HepG2 (cell line): ENCODE measurements at regions not wholly inside any gene's neighbourhood (a gene's known extent, or its start where the extent isn't known, plus 50 kb on each side); places are given as distances from the start of the nearest gene placed in this dataset.

ENCODE experiments used
- ATAC-seq: fragments of 200-7000 bp; cut with Tn5 transposase; 3 replicates; pipeline ENCODE4 v1.9.1; 2020; ENCODE audit warnings: mild to moderate bottlenecking, moderate library complexity
- BruUV-seq: library from RNA; stranded (reverse); fragments of 400-500 nt; replicated peaks from 2 replicates; lab custom pipeline; 2021; lab: Mats Ljungman, UMichigan
- CTCF ChIA-PET: fragments of 300-600 bp; formaldehyde crosslinking; extraction: SDS; loops from one replicate; lab custom pipeline; 2021; ENCODE audit warnings: low total read pairs, inconsistent platforms, low intra/inter-chr PET ratio; lab: Yijun Ruan, JAX
- POLR2A ChIA-PET: fragments of 350-600 bp; sonication (Branson Sonifier 250); formaldehyde crosslinking; loops from one replicate; lab custom pipeline; 2020; ENCODE audit warnings: antibody characterized with exemption, inconsistent platforms; lab: Yijun Ruan, JAX
- DNase-seq: peaks from one replicate; pipeline ENCODE4 v3.0.0-alpha.2; 2015; ENCODE audit warnings: low spot score
- FAIRE-seq: peaks from 3 replicates; lab custom pipeline; 2011; peaks lifted over from hg19 to GRCh38; lab: Jason Lieb, UNC
- H2AFZ ChIP-seq: one replicate; pipeline ENCODE4 v1.6.1; 2011; ENCODE audit warnings: low read length, inconsistent platforms
- H3K27ac ChIP-seq: fragments of 300-600 bp; 3 replicates; pipeline ENCODE4 v1.8.0; 2011; ENCODE audit warnings: mixed run types, mild to moderate bottlenecking, mixed read lengths, low read length, inconsistent platforms; ENCODE audit not compliant: insufficient read depth; ENCODE audit errors: extremely low read length
- H3K27me3 ChIP-seq, 2 experiments: fragments of 200-600 bp in 1 of 2; 2 replicates in 1 of 2; 3 replicates in 1 of 2; pipeline versions ENCODE4 v1.6.0 to v1.8.0; 2011; ENCODE audit warnings: low read length in 2 of 2, mild to moderate bottlenecking in 2 of 2, moderate library complexity in 2 of 2, inconsistent platforms in 1 of 2; ENCODE audit not compliant: insufficient read depth in 2 of 2, control insufficient read depth in 1 of 2
- H3K36me3 ChIP-seq, 2 experiments: fragments of 200-600 bp in 1 of 2; replicated peaks in 1 of 2; 2 replicates in 1 of 2; 3 replicates in 1 of 2; pipeline versions ENCODE4 v1.5.1 to v1.8.0; 2011; ENCODE audit warnings: low read length in 2 of 2, inconsistent platforms in 1 of 2; ENCODE audit not compliant: insufficient read depth in 2 of 2, control insufficient read depth in 1 of 2
- H3K4me1 ChIP-seq: 2 replicates; pipeline ENCODE4 v1.5.1; 2012; ENCODE audit warnings: low read length, inconsistent platforms; ENCODE audit not compliant: insufficient read depth
- H3K4me2 ChIP-seq: 2 replicates; pipeline ENCODE4 v1.6.0; 2011; ENCODE audit warnings: low read depth, low read length, inconsistent platforms
- H3K4me3 ChIP-seq, 3 experiments: fragments of 200-600 bp in 1 of 3; sonication (generic), shearing (Covaris generic) in 1 of 3; replicated peaks in 1 of 3; 2 replicates each; pipeline ENCODE4 v1.5.1; 2011 to 2016; ENCODE audit warnings: low read length in 3 of 3, inconsistent platforms in 2 of 3, low read depth in 2 of 3, mild to moderate bottlenecking in 2 of 3, control low read depth in 1 of 3, mixed read lengths in 1 of 3; ENCODE audit not compliant: insufficient read depth in 1 of 3
- H3K79me2 ChIP-seq: one replicate; pipeline ENCODE4 v1.6.1; 2011; ENCODE audit warnings: low read length, inconsistent platforms; ENCODE audit not compliant: insufficient read depth
- H3K9ac ChIP-seq: 2 replicates; pipeline ENCODE4 v1.6.0; 2011; ENCODE audit warnings: mild to moderate bottlenecking, low read depth, low read length, inconsistent platforms; ENCODE audit not compliant: insufficient read depth
- H3K9me3 ChIP-seq: 2 replicates; pipeline ENCODE4 v1.5.1; 2012; ENCODE audit warnings: mild to moderate bottlenecking, low read length
- H4K20me1 ChIP-seq: 2 replicates; pipeline ENCODE4 v1.6.0; 2011; ENCODE audit warnings: inconsistent platforms, mild to moderate bottlenecking, low read length, moderate library complexity; ENCODE audit not compliant: insufficient read depth
- MAFK ChIP-seq, 2 experiments: IDR thresholded peaks in 1 of 2; conservative IDR thresholded peaks in 1 of 2; 2 replicates each; pipeline ENCODE4 v1.6.1; 2011; ENCODE audit warnings: improper control_type of control experiment in 2 of 2, low read length in 2 of 2
- MTA3 ChIP-seq: sonication (generic); formaldehyde crosslinking; IDR thresholded peaks from 2 replicates; pipeline ENCODE4 v1.4.0; 2020; ENCODE audit warnings: missing genetic modification reagents
- NR2C2 ChIP-seq: sonication (generic); formaldehyde crosslinking; IDR thresholded peaks from 2 replicates; pipeline ENCODE4 v1.4.0; 2020; ENCODE audit warnings: missing genetic modification reagents, mild to moderate bottlenecking, moderate library complexity, borderline replicate concordance
- POGZ ChIP-seq: sonication (generic); formaldehyde crosslinking; IDR thresholded peaks from 2 replicates; pipeline ENCODE4 v1.4.0; 2020; ENCODE audit warnings: mild to moderate bottlenecking, missing genetic modification reagents
- RFX5 ChIP-seq: IDR thresholded peaks from 2 replicates; pipeline ENCODE4 v1.6.1; 2011; ENCODE audit warnings: low read depth, low read length, improper control_type of control experiment
- ZMYM2 ChIP-seq: sonication (generic); formaldehyde crosslinking; IDR thresholded peaks from 2 replicates; pipeline ENCODE4 v1.8.0; 2022; ENCODE audit warnings: mild to moderate bottlenecking, missing genetic modification reagents
- ZSCAN30 ChIP-seq: sonication (generic); formaldehyde crosslinking; IDR thresholded peaks from 2 replicates; pipeline ENCODE4 v1.5.0; 2020; ENCODE audit warnings: mild to moderate bottlenecking, missing genetic modification reagents
- WGBS: methylation state at CpG from one replicate; pipeline ENCODE4 v1.1.6; 2017; ENCODE audit warnings: low lambda C conversion rate; 5-methylcytosine and 5-hydroxymethylcytosine counted together
- in situ Hi-C: cut with HindIII; loops from 2 replicates; pipeline ENCODE4 v1.10.0; 2017; ENCODE audit warnings: low pct_unique_long_range_greater_than_20kb; ENCODE audit not compliant: extremely low pct_ligation_motif_present
- intact Hi-C: fragments of 100-400 bp; cut with micrococcal nuclease; formaldehyde crosslinking; loops from one replicate; pipeline ENCODE4 v1.10.0; 2022; ENCODE audit not compliant: unreplicated experiment
- TF ChIP-seq, protein P1 (sequence below): sonication (generic); formaldehyde crosslinking; IDR thresholded peaks from 2 replicates; pipeline ENCODE4 v1.5.0; 2020; ENCODE audit warnings: mild to moderate bottlenecking, missing genetic modification reagents, borderline replicate concordance

DNA sequence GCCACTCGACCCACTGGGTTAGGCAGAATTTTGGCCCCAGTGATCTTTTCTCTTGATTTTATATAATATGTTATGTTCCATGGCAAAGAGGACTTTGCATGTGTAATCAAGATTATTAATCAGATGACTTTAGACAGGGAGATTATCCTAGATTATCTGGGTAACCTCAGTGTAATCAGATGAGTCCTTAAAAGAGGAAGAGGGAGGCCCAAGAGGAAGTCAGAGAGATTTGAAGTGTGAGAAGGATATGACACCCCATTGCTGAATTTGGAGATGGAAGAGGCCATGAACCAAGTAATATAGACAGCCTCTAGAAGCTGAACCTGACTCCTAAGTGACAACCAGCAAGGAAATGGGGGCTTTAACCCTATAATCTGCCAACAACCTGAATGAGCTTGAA lies 117.1 kb upstream of the CSF3R start:
- Histone ChIP-seq H3K27me3 (peaks cover 4 to 19% of the 10 kb centered on the region in 2 experiments; a peak in 3 of 5 replicates), H3K4me3 (no peak overlapping the region), H3K9me3 (no peaks in the 10 kb centered on the region), H3K9ac (no peak overlapping the region), H3K27ac (no peak overlapping the region), H4K20me1 (no peaks in the 10 kb centered on the region; the same call in 1 of the 2 replicates), H3K36me3 (no peaks in the 10 kb centered on the region), H3K79me2 (no peaks in the 10 kb centered on the region), H3K4me2 (no peak overlapping the region), H2AFZ (no peak overlapping the region), H3K4me1 (no peaks in the 10 kb centered on the region)
- intact Hi-C loops (no loop called here), in situ Hi-C loops (no loop called here)
- no peak for FAIRE-seq
- DNase-seq = no peak
- no TSS peak for BruUV-seq
- POLR2A ChIA-PET = no interaction called here
- no peak for ATAC-seq
- TF ChIP-seq ZMYM2 (no peak), ZSCAN30 (CRISPR knock-in tag) (no peak), MTA3 (CRISPR knock-in tag) (no peak), MAFK (conservative IDR thresholded peaks at IDR 0.05 in 1 of 2, IDR thresholded peaks at IDR 0.05 in 1 of 2; ENCODE audit: low read length in 2 of 2) (no peak), RFX5 (no peak), POGZ (CRISPR knock-in tag) (no peak), NR2C2 (CRISPR knock-in tag) (no peak)
- TF ChIP-seq, protein P1, sequence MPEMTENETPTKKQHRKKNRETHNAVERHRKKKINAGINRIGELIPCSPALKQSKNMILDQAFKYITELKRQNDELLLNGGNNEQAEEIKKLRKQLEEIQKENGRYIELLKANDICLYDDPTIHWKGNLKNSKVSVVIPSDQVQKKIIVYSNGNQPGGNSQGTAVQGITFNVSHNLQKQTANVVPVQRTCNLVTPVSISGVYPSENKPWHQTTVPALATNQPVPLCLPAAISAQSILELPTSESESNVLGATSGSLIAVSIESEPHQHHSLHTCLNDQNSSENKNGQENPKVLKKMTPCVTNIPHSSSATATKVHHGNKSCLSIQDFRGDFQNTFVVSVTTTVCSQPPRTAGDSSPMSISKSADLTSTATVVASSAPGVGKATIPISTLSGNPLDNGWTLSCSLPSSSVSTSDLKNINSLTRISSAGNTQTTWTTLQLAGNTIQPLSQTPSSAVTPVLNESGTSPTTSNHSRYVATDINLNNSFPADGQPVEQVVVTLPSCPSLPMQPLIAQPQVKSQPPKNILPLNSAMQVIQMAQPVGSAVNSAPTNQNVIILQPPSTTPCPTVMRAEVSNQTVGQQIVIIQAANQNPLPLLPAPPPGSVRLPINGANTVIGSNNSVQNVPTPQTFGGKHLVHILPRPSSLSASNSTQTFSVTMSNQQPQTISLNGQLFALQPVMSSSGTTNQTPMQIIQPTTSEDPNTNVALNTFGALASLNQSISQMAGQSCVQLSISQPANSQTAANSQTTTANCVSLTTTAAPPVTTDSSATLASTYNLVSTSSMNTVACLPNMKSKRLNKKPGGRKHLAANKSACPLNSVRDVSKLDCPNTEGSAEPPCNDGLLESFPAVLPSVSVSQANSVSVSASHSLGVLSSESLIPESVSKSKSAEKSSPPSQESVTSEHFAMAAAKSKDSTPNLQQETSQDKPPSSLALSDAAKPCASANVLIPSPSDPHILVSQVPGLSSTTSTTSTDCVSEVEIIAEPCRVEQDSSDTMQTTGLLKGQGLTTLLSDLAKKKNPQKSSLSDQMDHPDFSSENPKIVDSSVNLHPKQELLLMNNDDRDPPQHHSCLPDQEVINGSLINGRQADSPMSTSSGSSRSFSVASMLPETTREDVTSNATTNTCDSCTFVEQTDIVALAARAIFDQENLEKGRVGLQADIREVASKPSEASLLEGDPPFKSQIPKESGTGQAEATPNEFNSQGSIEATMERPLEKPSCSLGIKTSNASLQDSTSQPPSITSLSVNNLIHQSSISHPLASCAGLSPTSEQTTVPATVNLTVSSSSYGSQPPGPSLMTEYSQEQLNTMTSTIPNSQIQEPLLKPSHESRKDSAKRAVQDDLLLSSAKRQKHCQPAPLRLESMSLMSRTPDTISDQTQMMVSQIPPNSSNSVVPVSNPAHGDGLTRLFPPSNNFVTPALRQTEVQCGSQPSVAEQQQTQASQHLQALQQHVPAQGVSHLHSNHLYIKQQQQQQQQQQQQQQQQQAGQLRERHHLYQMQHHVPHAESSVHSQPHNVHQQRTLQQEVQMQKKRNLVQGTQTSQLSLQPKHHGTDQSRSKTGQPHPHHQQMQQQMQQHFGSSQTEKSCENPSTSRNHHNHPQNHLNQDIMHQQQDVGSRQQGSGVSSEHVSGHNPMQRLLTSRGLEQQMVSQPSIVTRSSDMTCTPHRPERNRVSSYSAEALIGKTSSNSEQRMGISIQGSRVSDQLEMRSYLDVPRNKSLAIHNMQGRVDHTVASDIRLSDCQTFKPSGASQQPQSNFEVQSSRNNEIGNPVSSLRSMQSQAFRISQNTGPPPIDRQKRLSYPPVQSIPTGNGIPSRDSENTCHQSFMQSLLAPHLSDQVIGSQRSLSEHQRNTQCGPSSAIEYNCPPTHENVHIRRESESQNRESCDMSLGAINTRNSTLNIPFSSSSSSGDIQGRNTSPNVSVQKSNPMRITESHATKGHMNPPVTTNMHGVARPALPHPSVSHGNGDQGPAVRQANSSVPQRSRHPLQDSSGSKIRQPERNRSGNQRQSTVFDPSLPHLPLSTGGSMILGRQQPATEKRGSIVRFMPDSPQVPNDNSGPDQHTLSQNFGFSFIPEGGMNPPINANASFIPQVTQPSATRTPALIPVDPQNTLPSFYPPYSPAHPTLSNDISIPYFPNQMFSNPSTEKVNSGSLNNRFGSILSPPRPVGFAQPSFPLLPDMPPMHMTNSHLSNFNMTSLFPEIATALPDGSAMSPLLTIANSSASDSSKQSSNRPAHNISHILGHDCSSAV (CRISPR knock-in tag) = no peak
- WGBS = 0% methylated on average over 1 of the region's 1 CpG
- CTCF ChIA-PET = no interaction called here
